GM10266 (cell line): ENCODE measurements at regions not wholly inside any gene's neighbourhood (a gene's known extent, or its start where the extent isn't known, plus 50 kb on each side); places are given as distances from the start of the nearest gene placed in this dataset.
"Not testable (repeated sequence)": the region's sequence is repeated elsewhere in the genome, so short reads cannot be mapped to it uniquely, and the experiment has no call there.

Experiments
- DNase-seq: peaks from one replicate; pipeline ENCODE4 v3.0.0; 2012; ENCODE audit errors: extremely low spot score
- CTCF ChIP-seq: IDR thresholded peaks from 2 replicates; pipeline ENCODE4 v1.5.1; 2012; ENCODE audit warnings: mild to moderate bottlenecking, low read depth; ENCODE audit not compliant: control insufficient read depth, insufficient read depth; ENCODE audit errors: missing control alignments

GRCh38 chr3:107220538-107220937, 156.7 kb upstream of the CCDC54 start:
- DNase-seq, result no peak
- TF ChIP-seq CTCF, result no peak

- no peak for DNase-seq
- no peak for TF ChIP-seq CTCF
Observed at GRCh38 chr3:107221856-107222255, 155.4 kb upstream of the CCDC54 start.

- no peak for TF ChIP-seq CTCF
- DNase-seq, result no peak
Observed at GRCh38 chr3:107222907-107223306, 154.3 kb upstream of the CCDC54 start.

- TF ChIP-seq CTCF, result no peak
Observed at GRCh38 chr3:107224026-107224596, 153.1 kb upstream of the CCDC54 start.

GRCh38 chr3:107227091-107227490, 150.1 kb upstream of the CCDC54 start:
- no peak for TF ChIP-seq CTCF
- no peak for DNase-seq

More at GRCh38 chr3:107224026-107224596, 153.1 kb upstream of the CCDC54 start:
- no peak for DNase-seq

- not testable (repeated sequence) for DNase-seq
Observed at GRCh38 chr3:107233877-107234276, 143.4 kb upstream of the CCDC54 start.

- no peak for DNase-seq
- no peak for TF ChIP-seq CTCF
Observed at GRCh38 chr3:107235193-107235927, 141.9 kb upstream of the CCDC54 start.
